ENCODE measurements at regions not wholly inside any gene's neighbourhood (a gene's known extent, or its start where the extent isn't known, plus 50 kb on each side); places are given as distances from the start of the nearest gene placed in this dataset.

- Mint-ChIP-seq H3K36me3 (ENCODE audit: low read depth) (no peaks in the 10 kb centered on the region), H3K4me3 (no peak overlapping the region), H3K27ac (no peak overlapping the region), H3K4me1 (ENCODE audit: low read depth) (no peaks in the 10 kb centered on the region), H3K9me3 (peaks cover 5% of the 10 kb centered on the region), H3K27me3 (no peaks in the 10 kb centered on the region)
- TF ChIP-seq, protein P1, sequence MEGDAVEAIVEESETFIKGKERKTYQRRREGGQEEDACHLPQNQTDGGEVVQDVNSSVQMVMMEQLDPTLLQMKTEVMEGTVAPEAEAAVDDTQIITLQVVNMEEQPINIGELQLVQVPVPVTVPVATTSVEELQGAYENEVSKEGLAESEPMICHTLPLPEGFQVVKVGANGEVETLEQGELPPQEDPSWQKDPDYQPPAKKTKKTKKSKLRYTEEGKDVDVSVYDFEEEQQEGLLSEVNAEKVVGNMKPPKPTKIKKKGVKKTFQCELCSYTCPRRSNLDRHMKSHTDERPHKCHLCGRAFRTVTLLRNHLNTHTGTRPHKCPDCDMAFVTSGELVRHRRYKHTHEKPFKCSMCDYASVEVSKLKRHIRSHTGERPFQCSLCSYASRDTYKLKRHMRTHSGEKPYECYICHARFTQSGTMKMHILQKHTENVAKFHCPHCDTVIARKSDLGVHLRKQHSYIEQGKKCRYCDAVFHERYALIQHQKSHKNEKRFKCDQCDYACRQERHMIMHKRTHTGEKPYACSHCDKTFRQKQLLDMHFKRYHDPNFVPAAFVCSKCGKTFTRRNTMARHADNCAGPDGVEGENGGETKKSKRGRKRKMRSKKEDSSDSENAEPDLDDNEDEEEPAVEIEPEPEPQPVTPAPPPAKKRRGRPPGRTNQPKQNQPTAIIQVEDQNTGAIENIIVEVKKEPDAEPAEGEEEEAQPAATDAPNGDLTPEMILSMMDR (IDR thresholded peaks at IDR 0.05), result no peak
- Histone ChIP-seq H3K27ac (ENCODE audit: low read depth in 1 of 2, low read length in 2 of 2) (no peak overlapping the region), H3K36me3 (ENCODE audit: insufficient read depth, low read length) (no peaks in the 10 kb centered on the region), H3K4me1 (ENCODE audit: insufficient read depth, low read length) (no peaks in the 10 kb centered on the region), H3K27me3 (ENCODE audit: control insufficient read depth in 1 of 2, insufficient read depth in 2 of 2, low read length in 2 of 2) (no peaks in the 10 kb centered on the region), H3K9me3 (ENCODE audit: control insufficient read depth in 1 of 2, insufficient read depth in 1 of 2, low read length in 2 of 2) (no peaks in the 10 kb centered on the region), H3K4me3 (ENCODE audit: low read length) (no peak overlapping the region)
- intact Hi-C loops (cut with DNase I, micrococcal nuclease), result no loop called here
- ATAC-seq (ENCODE audit: poor library complexity) (no peak), DNase-seq (no peak)
- CTCF ChIA-PET, result no interaction called here
- POLR2A ChIA-PET, result no interaction called here
Observed at GRCh38 chr4:31045724-31046318, 325.7 kb downstream of the PCDH7 start.

GRCh38 chr4:31051151-31051550, 331.0 kb downstream of the PCDH7 start:
- H3K4me3 Mint-ChIP-seq, result no peak overlapping the region
- H3K9me3 Mint-ChIP-seq, result peaks cover 3% of the 10 kb centered on the region
- H3K27me3 ChIP-seq (ENCODE audit: control insufficient read depth in 1 of 2, insufficient read depth in 2 of 2, low read length in 2 of 2), result no peaks in the 10 kb centered on the region
- POLR2A ChIA-PET, result no interaction called here
- TF ChIP-seq, protein P1 (IDR thresholded peaks at IDR 0.05), result no peak
- H3K27ac Mint-ChIP-seq, result no peak overlapping the region
- H3K36me3 ChIP-seq (ENCODE audit: insufficient read depth, low read length), result no peaks in the 10 kb centered on the region
- peaks cover 0 to 3% of the 10 kb centered on the region in 2 experiments for H3K9me3 ChIP-seq (ENCODE audit: control insufficient read depth in 1 of 2, insufficient read depth in 1 of 2, low read length in 2 of 2)
- DNase-seq (no peak), ATAC-seq (ENCODE audit: poor library complexity) (no peak)
- H3K27ac ChIP-seq (ENCODE audit: low read depth in 1 of 2, low read length in 2 of 2), result no peak overlapping the region
- no peaks in the 10 kb centered on the region for H3K36me3 Mint-ChIP-seq (ENCODE audit: low read depth)
- no peak overlapping the region for H3K4me3 ChIP-seq (ENCODE audit: low read length)
- intact Hi-C loops (cut with DNase I, micrococcal nuclease), result no loop called here
- H3K27me3 Mint-ChIP-seq, result no peaks in the 10 kb centered on the region
- CTCF ChIA-PET, result no interaction called here
- H3K4me1 Mint-ChIP-seq (ENCODE audit: low read depth), result no peaks in the 10 kb centered on the region
- H3K4me1 ChIP-seq (ENCODE audit: insufficient read depth, low read length), result no peaks in the 10 kb centered on the region

- Histone ChIP-seq H3K36me3 (ENCODE audit: insufficient read depth, low read length) (no peaks in the 10 kb centered on the region), H3K4me3 (ENCODE audit: low read length) (no peak overlapping the region), H3K4me1 (ENCODE audit: insufficient read depth, low read length) (no peaks in the 10 kb centered on the region), H3K27me3 (ENCODE audit: control insufficient read depth in 1 of 2, insufficient read depth in 2 of 2, low read length in 2 of 2) (no peaks in the 10 kb centered on the region), H3K9me3 (ENCODE audit: control insufficient read depth in 1 of 2, insufficient read depth in 1 of 2, low read length in 2 of 2) (peaks cover 0 to 3% of the 10 kb centered on the region in 2 experiments), H3K27ac (ENCODE audit: low read depth in 1 of 2, low read length in 2 of 2) (no peak overlapping the region)
- CTCF ChIA-PET, result no interaction called here
- DNase-seq (no peak), ATAC-seq (ENCODE audit: poor library complexity) (no peak)
- Mint-ChIP-seq H3K4me1 (ENCODE audit: low read depth) (no peaks in the 10 kb centered on the region), H3K27me3 (no peaks in the 10 kb centered on the region), H3K27ac (no peak overlapping the region), H3K4me3 (no peak overlapping the region), H3K9me3 (peaks cover 3% of the 10 kb centered on the region), H3K36me3 (ENCODE audit: low read depth) (no peaks in the 10 kb centered on the region)
- TF ChIP-seq, protein P1 (IDR thresholded peaks at IDR 0.05), result no peak
- intact Hi-C loops (cut with DNase I, micrococcal nuclease), result no loop called here
- POLR2A ChIA-PET, result no interaction called here
Observed at GRCh38 chr4:31051565-31051964, 331.4 kb downstream of the PCDH7 start.
